ENCODE measurements at regions not wholly inside any gene's neighbourhood (a gene's known extent, or its start where the extent isn't known, plus 50 kb on each side); places are given as distances from the start of the nearest gene placed in this dataset.

DNA sequence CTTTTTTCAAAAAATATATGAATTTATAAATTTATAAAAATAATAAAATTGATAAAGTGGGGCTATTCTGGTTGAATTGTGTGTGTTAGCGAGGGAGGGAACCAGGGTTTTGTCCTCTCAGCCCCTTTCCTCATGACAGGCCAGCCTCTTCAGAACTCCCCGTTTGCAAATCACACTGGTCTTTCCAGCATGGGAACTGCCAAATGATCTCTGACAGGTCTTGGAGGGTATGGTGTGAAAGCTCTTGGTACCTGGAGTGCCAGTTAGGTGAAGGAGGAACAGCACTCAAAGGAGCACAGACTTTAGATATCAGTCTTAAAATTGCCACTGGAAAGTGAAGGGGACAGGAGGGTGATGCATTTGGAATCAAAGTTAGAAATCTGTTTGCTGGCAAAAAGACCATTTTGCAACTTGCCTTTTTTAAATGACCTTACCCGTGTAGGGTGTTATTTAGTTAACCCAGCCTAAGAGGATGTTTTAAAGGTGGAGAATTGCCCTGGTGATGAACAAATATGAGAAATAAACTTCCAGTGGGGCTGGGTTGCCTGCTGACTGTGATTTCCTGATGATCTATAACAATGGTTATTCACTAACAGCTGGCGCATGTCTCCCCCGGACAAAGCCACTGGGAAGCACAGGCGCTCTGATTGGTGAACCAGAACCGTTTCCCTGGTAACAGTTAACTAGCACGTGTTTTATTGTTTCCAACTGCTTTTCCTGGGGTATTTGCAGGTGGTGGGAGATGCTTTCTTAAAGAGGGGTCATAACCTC lies 85.3 kb upstream of the EFEMP1 start:
- TF ChIP-seq EP300 (IDR thresholded peaks at IDR 0.05; ENCODE audit: borderline replicate concordance in 1 of 2, control insufficient read depth in 1 of 2, low read depth in 2 of 2, low read length in 2 of 2) (no peak), EZH2 (IDR thresholded peaks at IDR 0.05; ENCODE audit: borderline replicate concordance, control insufficient read depth, low read depth, low read length) (no peak), POLR2AphosphoS5 (IDR thresholded peaks at IDR 0.05; ENCODE audit: low read length) (no peak), SIN3A (IDR thresholded peaks at IDR 0.05; ENCODE audit: low read depth, low read length) (no peak), ZZZ3 (IDR thresholded peaks at IDR 0.05; ENCODE audit: control insufficient read depth, insufficient read length, low read depth) (no peak), SRF (IDR thresholded peaks at IDR 0.05; ENCODE audit: low read depth in 2 of 2, low read length in 2 of 2) (no peak), POLR2AphosphoS2 (IDR thresholded peaks at IDR 0.05; ENCODE audit: low read depth, low read length) (no peak), ZBED1 (IDR thresholded peaks at IDR 0.05; ENCODE audit: borderline replicate concordance) (no peak)
- TF ChIP-seq, protein P1, sequence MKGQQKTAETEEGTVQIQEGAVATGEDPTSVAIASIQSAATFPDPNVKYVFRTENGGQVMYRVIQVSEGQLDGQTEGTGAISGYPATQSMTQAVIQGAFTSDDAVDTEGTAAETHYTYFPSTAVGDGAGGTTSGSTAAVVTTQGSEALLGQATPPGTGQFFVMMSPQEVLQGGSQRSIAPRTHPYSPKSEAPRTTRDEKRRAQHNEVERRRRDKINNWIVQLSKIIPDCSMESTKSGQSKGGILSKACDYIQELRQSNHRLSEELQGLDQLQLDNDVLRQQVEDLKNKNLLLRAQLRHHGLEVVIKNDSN (IDR thresholded peaks at IDR 0.05; ENCODE audit: borderline replicate concordance, extremely low read length, insufficient read depth, low read depth, low read length) = no peak
- TF ChIP-seq, protein P2, sequence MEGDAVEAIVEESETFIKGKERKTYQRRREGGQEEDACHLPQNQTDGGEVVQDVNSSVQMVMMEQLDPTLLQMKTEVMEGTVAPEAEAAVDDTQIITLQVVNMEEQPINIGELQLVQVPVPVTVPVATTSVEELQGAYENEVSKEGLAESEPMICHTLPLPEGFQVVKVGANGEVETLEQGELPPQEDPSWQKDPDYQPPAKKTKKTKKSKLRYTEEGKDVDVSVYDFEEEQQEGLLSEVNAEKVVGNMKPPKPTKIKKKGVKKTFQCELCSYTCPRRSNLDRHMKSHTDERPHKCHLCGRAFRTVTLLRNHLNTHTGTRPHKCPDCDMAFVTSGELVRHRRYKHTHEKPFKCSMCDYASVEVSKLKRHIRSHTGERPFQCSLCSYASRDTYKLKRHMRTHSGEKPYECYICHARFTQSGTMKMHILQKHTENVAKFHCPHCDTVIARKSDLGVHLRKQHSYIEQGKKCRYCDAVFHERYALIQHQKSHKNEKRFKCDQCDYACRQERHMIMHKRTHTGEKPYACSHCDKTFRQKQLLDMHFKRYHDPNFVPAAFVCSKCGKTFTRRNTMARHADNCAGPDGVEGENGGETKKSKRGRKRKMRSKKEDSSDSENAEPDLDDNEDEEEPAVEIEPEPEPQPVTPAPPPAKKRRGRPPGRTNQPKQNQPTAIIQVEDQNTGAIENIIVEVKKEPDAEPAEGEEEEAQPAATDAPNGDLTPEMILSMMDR (IDR thresholded peaks at IDR 0.05 in 2 of 3, conservative IDR thresholded peaks at IDR 0.05 in 1 of 3; ENCODE audit: control insufficient read depth in 2 of 3, extremely low read depth in 1 of 3, insufficient read depth in 1 of 3, low read depth in 3 of 3, low read length in 3 of 3) = no peak
- TF ChIP-seq, protein P3, sequence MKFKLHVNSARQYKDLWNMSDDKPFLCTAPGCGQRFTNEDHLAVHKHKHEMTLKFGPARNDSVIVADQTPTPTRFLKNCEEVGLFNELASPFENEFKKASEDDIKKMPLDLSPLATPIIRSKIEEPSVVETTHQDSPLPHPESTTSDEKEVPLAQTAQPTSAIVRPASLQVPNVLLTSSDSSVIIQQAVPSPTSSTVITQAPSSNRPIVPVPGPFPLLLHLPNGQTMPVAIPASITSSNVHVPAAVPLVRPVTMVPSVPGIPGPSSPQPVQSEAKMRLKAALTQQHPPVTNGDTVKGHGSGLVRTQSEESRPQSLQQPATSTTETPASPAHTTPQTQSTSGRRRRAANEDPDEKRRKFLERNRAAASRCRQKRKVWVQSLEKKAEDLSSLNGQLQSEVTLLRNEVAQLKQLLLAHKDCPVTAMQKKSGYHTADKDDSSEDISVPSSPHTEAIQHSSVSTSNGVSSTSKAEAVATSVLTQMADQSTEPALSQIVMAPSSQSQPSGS (IDR thresholded peaks at IDR 0.05; ENCODE audit: low read length) = no peak

All from GM12878 (cell line).